Activated effector memory CD4-positive, alpha-beta T cell treated with anti-CD3 and anti-CD28 coated beads, Interleukin-2, amount 50 U/mL, for 16 hours (primary cell): ENCODE measurements at regions not wholly inside any gene's neighbourhood (a gene's known extent, or its start where the extent isn't known, plus 50 kb on each side); places are given as distances from the start of the nearest gene placed in this dataset.
"Not testable (repeated sequence)": the region's sequence is repeated elsewhere in the genome, so short reads cannot be mapped to it uniquely, and the experiment has no call there.

Experiments
- DNase-seq: peaks from one replicate; pipeline ENCODE4 v3.0.0-alpha.2; 2020

- DNase-seq, result peak; percentile 53
Measured at GRCh38 chr17:64784353-64785010, 122.4 kb upstream of the SMURF2 start.

- peak; percentile 59 for DNase-seq
Measured at GRCh38 chr17:64783556-64784352, 121.6 kb upstream of the SMURF2 start.

GRCh38 chr17:64783031-64783461 is 120.9 kb upstream of the SMURF2 start:
- peak; percentile 60 for DNase-seq

- DNase-seq, result peak; percentile 57
Measured at GRCh38 chr17:64781810-64782555, 119.9 kb upstream of the SMURF2 start.

- DNase-seq, result peak; percentile 80
Measured at GRCh38 chr17:64781014-64781756, 119.1 kb upstream of the SMURF2 start.

GRCh38 chr17:64780096-64781013 is 118.2 kb upstream of the SMURF2 start:
- DNase-seq, result peak; percentile 93

- peak; percentile 61 for DNase-seq
Measured at GRCh38 chr17:64779376-64780095, 117.4 kb upstream of the SMURF2 start.

GRCh38 chr17:64779098-64779375 is 116.9 kb upstream of the SMURF2 start:
- DNase-seq, result not testable (repeated sequence)

- peak; percentile 74 for DNase-seq
Measured at GRCh38 chr17:64778240-64779097, 116.4 kb upstream of the SMURF2 start.

GRCh38 chr17:64777415-64778239 is 115.5 kb upstream of the SMURF2 start:
- peak; percentile 38 for DNase-seq

GRCh38 chr17:64776720-64777414 is 114.8 kb upstream of the SMURF2 start:
- DNase-seq, result peak; percentile 90

- DNase-seq, result peak; percentile 53
Measured at GRCh38 chr17:64775701-64776570, 113.8 kb upstream of the SMURF2 start.

GRCh38 chr17:64774888-64775540 is 112.9 kb upstream of the SMURF2 start:
- peak; percentile 43 for DNase-seq

- DNase-seq, result peak; percentile 63
Measured at GRCh38 chr17:64773836-64774761, 112.0 kb upstream of the SMURF2 start.

- DNase-seq, result peak; percentile 49
Measured at GRCh38 chr17:64773386-64773835, 111.3 kb upstream of the SMURF2 start.

GRCh38 chr17:64772845-64773299 is 110.8 kb upstream of the SMURF2 start:
- peak; percentile 24 for DNase-seq
